H1 (cell line): ENCODE measurements at regions not wholly inside any gene's neighbourhood (a gene's known extent, or its start where the extent isn't known, plus 50 kb on each side); places are given as distances from the start of the nearest gene placed in this dataset.
"Not testable (repeated sequence)": the region's sequence is repeated elsewhere in the genome, so short reads cannot be mapped to it uniquely, and the experiment has no call there.

Experiments used
- CTCF ChIA-PET: fragments of 300-600 bp; sonication (Branson Sonifier 250); formaldehyde crosslinking; loops from one replicate; lab custom pipeline; 2021; ENCODE audit not compliant: partially characterized antibody; lab: Charles Lee
- POLR2A ChIA-PET: fragments of 300-600 bp; sonication (Branson Sonifier 250); formaldehyde crosslinking; loops from one replicate; lab custom pipeline; 2021; ENCODE audit warnings: inconsistent platforms; ENCODE audit not compliant: partially characterized antibody; lab: Charles Lee
- DNase-seq, 2 experiments: peaks; one replicate each; pipeline versions ENCODE4 v3.0.0 to v3.0.0-alpha.2; 2010 to 2022; ENCODE audit warnings: low spot score in 2 of 2, low read depth in 1 of 2, mixed read lengths in 1 of 2
- FAIRE-seq: peaks from 2 replicates; lab custom pipeline; 2011; peaks lifted over from hg19 to GRCh38; lab: Jason Lieb, UNC
- H2AFZ ChIP-seq: 2 replicates; pipeline ENCODE4 v1.8.1; 2012; ENCODE audit warnings: low read length, inconsistent platforms
- H2AK5ac ChIP-seq: 2 replicates; pipeline ENCODE4 v1.6.1; 2013; ENCODE audit warnings: low read depth, low read length
- H2BK120ac ChIP-seq: replicated peaks from 2 replicates; pipeline ENCODE3; 2013; ENCODE audit warnings: low read depth, low read length, inconsistent platforms
- H2BK12ac ChIP-seq: 2 replicates; pipeline ENCODE4 v1.6.1; 2013; ENCODE audit warnings: low read depth, low read length
- H2BK15ac ChIP-seq: 2 replicates; pipeline ENCODE4 v1.6.1; 2013; ENCODE audit warnings: low read length
- H2BK20ac ChIP-seq: 2 replicates; pipeline ENCODE4 v1.6.1; 2013; ENCODE audit warnings: low read length
- H2BK5ac ChIP-seq: 2 replicates; pipeline ENCODE4 v1.6.1; 2013; ENCODE audit warnings: low read depth, low read length
- H3K14ac ChIP-seq: 2 replicates; pipeline ENCODE4 v1.6.1; 2013; ENCODE audit warnings: inconsistent platforms; ENCODE audit not compliant: insufficient read length
- H3K18ac ChIP-seq: 2 replicates; pipeline ENCODE4 v1.6.1; 2013; ENCODE audit warnings: low read length; ENCODE audit errors: extremely low read depth
- H3K23ac ChIP-seq: 2 replicates; pipeline ENCODE4 v1.6.1; 2013; ENCODE audit warnings: inconsistent platforms; ENCODE audit not compliant: insufficient read length
- H3K23me2 ChIP-seq: 2 replicates; pipeline ENCODE4 v1.6.1; 2013; ENCODE audit warnings: low read depth, low read length
- H3K27ac ChIP-seq: 2 replicates; pipeline ENCODE4 v1.6.1; 2011; ENCODE audit warnings: low read depth, low read length, inconsistent platforms
- H3K27me3 ChIP-seq, 4 experiments: replicated peaks in 1 of 4; 1 replicate in 1 of 4; 2 replicates in 3 of 4; pipeline versions ENCODE4 v1.6.1 to v1.8.1; 2011 to 2013; ENCODE audit warnings: low read length in 3 of 4, mild to moderate bottlenecking in 3 of 4, inconsistent platforms in 2 of 4, mixed read lengths in 2 of 4, moderate library complexity in 1 of 4; ENCODE audit not compliant: control insufficient read depth in 3 of 4, insufficient read depth in 3 of 4; ENCODE audit errors: extremely low read depth in 1 of 4
- H3K36me3 ChIP-seq, 4 experiments: 2 replicates each; pipeline versions ENCODE4 v1.6.1 to v1.8.1; 2011 to 2013; ENCODE audit warnings: mild to moderate bottlenecking in 4 of 4, low read length in 3 of 4, moderate library complexity in 2 of 4, control low read depth in 1 of 4, inconsistent platforms in 1 of 4; ENCODE audit not compliant: insufficient read depth in 4 of 4, control insufficient read depth in 2 of 4
- H3K4ac ChIP-seq: replicated peaks from 2 replicates; pipeline ENCODE3; 2013; ENCODE audit warnings: low read length, low read depth, mixed read lengths, inconsistent platforms; ENCODE audit not compliant: insufficient read length
- H3K4me1 ChIP-seq, 4 experiments: replicated peaks in 1 of 4; 1 replicate in 1 of 4; 2 replicates in 3 of 4; pipeline versions ENCODE4 v1.6.1 to v1.8.1; 2011 to 2013; ENCODE audit warnings: low read length in 3 of 4, inconsistent platforms in 2 of 4, mixed read lengths in 1 of 4; ENCODE audit not compliant: insufficient read depth in 4 of 4, control insufficient read depth in 3 of 4
- H3K4me2 ChIP-seq, 2 experiments: 2 replicates each; pipeline versions ENCODE4 v1.6.1 to v1.8.1; 2011 to 2013; ENCODE audit warnings: low read depth in 2 of 2, low read length in 2 of 2, control low read depth in 1 of 2, inconsistent platforms in 1 of 2, mild to moderate bottlenecking in 1 of 2; ENCODE audit not compliant: insufficient read depth in 1 of 2
- H3K4me3 ChIP-seq, 4 experiments: fragments of 200-600, 300-600 bp in 1 of 4; sonication (generic), shearing (Covaris generic), sonication (Bioruptor Twin) in 1 of 4; 2 replicates each; pipeline versions ENCODE4 v1.5.1 to v1.8.1; 2011 to 2016; ENCODE audit warnings: low read length in 4 of 4, low read depth in 3 of 4, control low read depth in 2 of 4, inconsistent platforms in 2 of 4, mild to moderate bottlenecking in 2 of 4, mixed read lengths in 1 of 4, moderate library complexity in 1 of 4; ENCODE audit not compliant: insufficient read depth in 2 of 4; ENCODE audit errors: extremely low read depth in 1 of 4
- H3K56ac ChIP-seq: replicated peaks from 2 replicates; pipeline ENCODE3; 2013; ENCODE audit warnings: low read depth, mild to moderate bottlenecking, mixed read lengths, low read length, inconsistent platforms; ENCODE audit not compliant: insufficient read length
- H3K79me1 ChIP-seq: 2 replicates; pipeline ENCODE4 v1.6.1; 2013; ENCODE audit warnings: low read depth, low read length, control low read depth
- H3K79me2 ChIP-seq, 2 experiments: 2 replicates each; pipeline versions ENCODE4 v1.6.1 to v1.8.1; 2012 to 2013; ENCODE audit warnings: low read length in 2 of 2, mild to moderate bottlenecking in 2 of 2, inconsistent platforms in 1 of 2; ENCODE audit not compliant: insufficient read depth in 2 of 2, control insufficient read depth in 1 of 2
- H3K9ac ChIP-seq, 4 experiments: replicated peaks in 1 of 4; 1 replicate in 1 of 4; 2 replicates in 3 of 4; pipeline versions ENCODE4 v1.6.1 to v1.8.1; 2011 to 2013; ENCODE audit warnings: low read depth in 3 of 4, low read length in 3 of 4, control low read depth in 2 of 4, mild to moderate bottlenecking in 2 of 4, moderate library complexity in 2 of 4, inconsistent platforms in 1 of 4; ENCODE audit errors: extremely low read depth in 1 of 4
- H3K9me3 ChIP-seq, 2 experiments: 2 replicates each; pipeline versions ENCODE4 v1.6.1 to v1.8.1; 2012 to 2013; ENCODE audit warnings: mild to moderate bottlenecking in 2 of 2, moderate library complexity in 2 of 2, control low read depth in 1 of 2, inconsistent platforms in 1 of 2, low read depth in 1 of 2, low read length in 1 of 2, mixed read lengths in 1 of 2; ENCODE audit not compliant: insufficient read depth in 2 of 2
- H4K20me1 ChIP-seq, 2 experiments: replicated peaks in 1 of 2; 2 replicates each; pipeline versions ENCODE3 to v1.8.1; 2011 to 2013; ENCODE audit warnings: inconsistent platforms in 2 of 2, low read length in 2 of 2, mild to moderate bottlenecking in 1 of 2; ENCODE audit not compliant: insufficient read depth in 2 of 2, control insufficient read depth in 1 of 2
- H4K5ac ChIP-seq: 2 replicates; pipeline ENCODE4 v1.6.1; 2013; ENCODE audit warnings: low read length, low read depth, mixed read lengths, inconsistent platforms; ENCODE audit not compliant: insufficient read length
- H4K8ac ChIP-seq: 2 replicates; pipeline ENCODE4 v1.8.0; 2013; ENCODE audit warnings: mild to moderate bottlenecking, moderate library complexity, low read length, inconsistent platforms; ENCODE audit not compliant: insufficient read depth; ENCODE audit errors: extremely low read depth
- H4K91ac ChIP-seq: replicated peaks from 2 replicates; pipeline ENCODE3; 2013; ENCODE audit warnings: low read length, mixed read lengths, inconsistent platforms; ENCODE audit not compliant: insufficient read length
- WGBS, 2 experiments: shearing (Covaris generic) in 1 of 2; methylation state at CpG; one replicate each; pipeline versions ENCODE4 v1.1.6 to v1.1.7; 2013 to 2015; ENCODE audit warnings: low lambda C conversion rate in 2 of 2, mixed read lengths in 2 of 2, inconsistent platforms in 1 of 2, low coverage in 1 of 2, missing lambda C conversion rate in 1 of 2; ENCODE audit not compliant: insufficient replicate concordance in 2 of 2, insufficient coverage in 1 of 2, insufficient read length in 1 of 2; ENCODE audit errors: extremely low coverage in 1 of 2, missing lambda C conversion rate in 1 of 2; 5-methylcytosine and 5-hydroxymethylcytosine counted together
- TF ChIP-seq, protein P1 (sequence below), 3 experiments: IDR thresholded peaks; 1 replicate in 2 of 3; 2 replicates in 1 of 3; pipeline versions ENCODE4 v1.5.1 to v1.6.1; 2011; ENCODE audit warnings: low read length in 3 of 3, mild to moderate bottlenecking in 3 of 3, inconsistent platforms in 2 of 3, low read depth in 1 of 3, moderate library complexity in 1 of 3; ENCODE audit not compliant: insufficient read depth in 1 of 3; ENCODE audit errors: control extremely low read depth in 1 of 3

DNA sequence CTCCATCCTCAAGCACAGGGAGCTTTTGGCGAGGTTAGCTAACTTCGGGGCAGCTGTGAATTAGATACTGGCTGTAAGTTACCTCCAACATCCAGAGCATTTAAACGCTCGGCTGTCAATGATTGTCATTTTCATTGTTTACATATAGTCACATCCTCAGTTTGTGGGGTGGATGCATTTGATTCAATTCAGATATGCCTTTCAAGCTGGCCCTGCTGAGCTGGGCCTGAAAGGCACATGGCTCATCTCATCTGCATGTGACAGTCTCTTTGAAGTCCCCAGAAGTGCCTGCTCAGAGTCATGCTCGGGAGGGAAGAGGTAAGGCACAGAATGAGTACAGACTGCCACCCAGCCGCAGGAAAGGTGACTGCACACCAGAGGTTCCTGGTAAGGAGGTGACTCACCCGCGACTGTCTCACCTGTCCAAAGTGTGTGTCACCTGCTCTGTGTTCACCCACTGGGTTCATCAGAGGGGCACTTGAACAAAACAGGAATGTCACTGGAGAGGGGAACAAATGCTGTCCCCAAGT, 281.2 kb upstream of the PLGLB2 start:
- H3K23ac ChIP-seq, H3K14ac ChIP-seq, H3K79me2 ChIP-seq, H2BK5ac ChIP-seq, H2BK12ac ChIP-seq, POLR2A ChIA-PET, H3K9ac ChIP-seq, FAIRE-seq, H3K9me3 ChIP-seq, H3K23me2 ChIP-seq, H3K79me1 ChIP-seq, H3K56ac ChIP-seq, H4K8ac ChIP-seq, CTCF ChIA-PET, H3K27me3 ChIP-seq, DNase-seq, H2BK15ac ChIP-seq, H3K36me3 ChIP-seq, H3K4me3 ChIP-seq, H4K20me1 ChIP-seq, H2BK20ac ChIP-seq, H3K4me2 ChIP-seq, H4K91ac ChIP-seq, H2AK5ac ChIP-seq, H2AFZ ChIP-seq, H3K4me1 ChIP-seq, H3K18ac ChIP-seq, H2BK120ac ChIP-seq, H3K4ac ChIP-seq, H4K5ac ChIP-seq, H3K27ac ChIP-seq: not testable (repeated sequence)
- 66% methylated on average over 4 of the region's 8 CpGs; no CpG with 5 or more reads in 1 of the 2 experiments for WGBS, 2 experiments
- TF ChIP-seq, protein P1, sequence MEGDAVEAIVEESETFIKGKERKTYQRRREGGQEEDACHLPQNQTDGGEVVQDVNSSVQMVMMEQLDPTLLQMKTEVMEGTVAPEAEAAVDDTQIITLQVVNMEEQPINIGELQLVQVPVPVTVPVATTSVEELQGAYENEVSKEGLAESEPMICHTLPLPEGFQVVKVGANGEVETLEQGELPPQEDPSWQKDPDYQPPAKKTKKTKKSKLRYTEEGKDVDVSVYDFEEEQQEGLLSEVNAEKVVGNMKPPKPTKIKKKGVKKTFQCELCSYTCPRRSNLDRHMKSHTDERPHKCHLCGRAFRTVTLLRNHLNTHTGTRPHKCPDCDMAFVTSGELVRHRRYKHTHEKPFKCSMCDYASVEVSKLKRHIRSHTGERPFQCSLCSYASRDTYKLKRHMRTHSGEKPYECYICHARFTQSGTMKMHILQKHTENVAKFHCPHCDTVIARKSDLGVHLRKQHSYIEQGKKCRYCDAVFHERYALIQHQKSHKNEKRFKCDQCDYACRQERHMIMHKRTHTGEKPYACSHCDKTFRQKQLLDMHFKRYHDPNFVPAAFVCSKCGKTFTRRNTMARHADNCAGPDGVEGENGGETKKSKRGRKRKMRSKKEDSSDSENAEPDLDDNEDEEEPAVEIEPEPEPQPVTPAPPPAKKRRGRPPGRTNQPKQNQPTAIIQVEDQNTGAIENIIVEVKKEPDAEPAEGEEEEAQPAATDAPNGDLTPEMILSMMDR (IDR thresholded peaks at IDR 0.05; ENCODE audit: control extremely low read depth in 1 of 3, insufficient read depth in 1 of 3, low read depth in 1 of 3, low read length in 3 of 3) = peak in 1 of 3 experiments; percentile 1; a peak in 1 of 4 replicates
